Occipital lobe (tissue), 1 donor: ENCODE measurements at regions not wholly inside any gene's neighbourhood (a gene's known extent, or its start where the extent isn't known, plus 50 kb on each side); places are given as distances from the start of the nearest gene placed in this dataset.
A peak's percentile ranks its signal among the peaks of the same experiment; 100 is the strongest.

Experiments used
- DNase-seq: peaks from one replicate; lab custom pipeline; 2025; lab: John Stamatoyannopoulos, UW

DNA sequence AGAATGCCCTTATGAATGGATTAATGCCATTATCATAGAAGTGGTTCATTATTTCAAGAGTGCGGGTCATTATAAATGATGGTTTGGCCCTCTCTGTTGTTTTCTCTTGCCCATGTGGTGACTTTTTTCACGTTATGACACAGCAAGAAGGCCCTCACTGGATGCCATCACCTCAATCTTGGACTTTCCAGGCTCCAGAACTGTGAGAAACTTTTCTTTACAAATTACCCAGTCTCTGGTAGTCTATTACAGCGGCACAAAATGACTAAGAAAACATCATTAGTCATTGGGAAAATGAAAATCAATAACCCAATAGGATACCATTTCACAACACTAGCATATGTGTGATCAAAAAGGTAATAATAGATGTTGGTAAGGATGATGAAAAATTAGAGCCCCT is 119.0 kb upstream of the LPP start:
- no peak for DNase-seq

GRCh38 chr3:188036375-188037194 is 117.4 kb upstream of the LPP start:
- no peak for DNase-seq

DNA sequence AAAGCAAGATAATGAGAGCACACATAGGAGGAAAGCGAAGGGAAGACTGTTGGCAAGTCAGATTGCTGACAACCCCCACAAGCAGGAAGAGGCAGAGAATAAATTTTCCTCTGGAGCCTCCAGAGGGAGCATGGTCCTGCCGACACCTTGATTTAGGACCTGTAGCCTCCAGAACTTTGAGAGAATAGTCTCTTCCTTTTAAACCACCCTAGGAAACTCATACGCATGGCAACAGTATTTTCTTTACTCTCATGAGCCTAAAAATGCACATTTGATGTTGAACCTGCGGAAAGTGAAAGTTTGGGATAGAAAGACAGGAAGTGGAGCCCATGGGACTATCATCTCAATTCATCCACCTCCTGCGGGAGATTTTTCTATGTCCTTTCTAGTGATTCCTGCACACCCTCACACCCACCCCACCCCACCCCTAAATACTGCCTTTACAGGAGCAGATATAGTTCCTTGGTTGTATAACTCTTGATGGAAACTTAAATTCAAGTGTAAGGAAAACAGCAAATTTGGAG is 116.7 kb upstream of the LPP start:
- no peak for DNase-seq

- DNase-seq = no peak
Observed at GRCh38 chr3:188037965-188038581, 115.9 kb upstream of the LPP start.

DNA sequence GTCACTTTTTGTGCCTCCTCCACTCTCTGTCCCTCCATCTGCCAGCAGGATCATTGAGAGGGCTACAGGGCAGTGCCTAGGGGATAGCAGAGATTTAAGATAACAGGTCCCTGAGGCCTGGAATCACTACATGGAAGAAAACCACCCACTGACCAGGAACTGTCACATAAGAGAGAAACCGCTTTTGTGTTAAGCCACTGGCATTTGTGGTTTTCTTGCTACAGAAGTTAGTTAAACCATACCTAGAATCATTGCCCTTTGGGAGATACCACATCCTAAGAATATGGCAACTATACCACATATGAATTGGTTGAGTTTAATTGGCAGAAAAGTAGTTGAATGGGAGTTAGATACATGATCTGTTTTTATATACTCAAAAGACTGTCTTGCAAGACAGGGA is 112.8 kb upstream of the LPP start:
- no peak for DNase-seq

- no peak for DNase-seq
Observed at GRCh38 chr3:188041895-188042294, 112.1 kb upstream of the LPP start.

GRCh38 chr3:188042466-188042865 is 111.5 kb upstream of the LPP start:
- no peak for DNase-seq

DNA sequence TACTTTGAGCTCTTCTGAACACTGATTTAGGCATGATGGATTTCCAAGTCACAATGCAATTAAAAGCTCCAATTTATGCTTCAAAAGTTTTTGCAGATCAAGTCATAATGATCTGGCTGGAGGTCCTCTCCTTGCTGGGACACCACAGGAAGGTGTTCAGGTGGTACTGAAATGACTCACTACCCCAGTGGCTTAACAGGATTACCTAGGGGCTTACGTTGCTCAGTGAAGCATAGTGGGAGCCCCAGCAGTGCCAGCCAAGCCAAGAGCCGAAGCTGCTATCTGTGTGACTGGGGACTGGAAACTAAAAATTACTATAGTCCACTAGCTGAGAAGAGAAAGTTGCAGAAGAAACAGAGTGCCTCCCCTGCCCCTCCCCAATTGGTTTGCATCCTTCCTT is 110.1 kb upstream of the LPP start:
- no peak for DNase-seq

- no peak for DNase-seq
Observed at GRCh38 chr3:188046561-188047211, 107.3 kb upstream of the LPP start.

DNA sequence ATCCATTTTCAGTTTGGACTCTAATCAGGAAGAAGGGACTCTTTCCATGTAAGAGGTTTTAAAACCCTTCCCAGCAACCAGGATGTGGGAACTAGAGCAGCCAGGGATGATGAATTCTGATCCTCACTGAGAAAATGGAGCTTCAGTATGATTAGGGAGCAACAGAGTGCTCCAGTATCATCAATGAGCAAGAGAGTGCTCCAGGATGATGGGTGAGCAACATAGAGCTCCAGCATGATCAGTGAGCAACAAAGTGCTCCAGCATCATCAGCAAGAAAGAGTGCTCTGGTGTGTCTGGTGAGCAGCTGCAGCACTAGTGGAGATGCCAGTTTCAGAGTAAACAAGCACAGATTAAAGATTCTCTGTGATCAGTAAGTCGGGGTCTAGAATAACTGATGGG is 106.4 kb upstream of the LPP start:
- DNase-seq = no peak

DNA sequence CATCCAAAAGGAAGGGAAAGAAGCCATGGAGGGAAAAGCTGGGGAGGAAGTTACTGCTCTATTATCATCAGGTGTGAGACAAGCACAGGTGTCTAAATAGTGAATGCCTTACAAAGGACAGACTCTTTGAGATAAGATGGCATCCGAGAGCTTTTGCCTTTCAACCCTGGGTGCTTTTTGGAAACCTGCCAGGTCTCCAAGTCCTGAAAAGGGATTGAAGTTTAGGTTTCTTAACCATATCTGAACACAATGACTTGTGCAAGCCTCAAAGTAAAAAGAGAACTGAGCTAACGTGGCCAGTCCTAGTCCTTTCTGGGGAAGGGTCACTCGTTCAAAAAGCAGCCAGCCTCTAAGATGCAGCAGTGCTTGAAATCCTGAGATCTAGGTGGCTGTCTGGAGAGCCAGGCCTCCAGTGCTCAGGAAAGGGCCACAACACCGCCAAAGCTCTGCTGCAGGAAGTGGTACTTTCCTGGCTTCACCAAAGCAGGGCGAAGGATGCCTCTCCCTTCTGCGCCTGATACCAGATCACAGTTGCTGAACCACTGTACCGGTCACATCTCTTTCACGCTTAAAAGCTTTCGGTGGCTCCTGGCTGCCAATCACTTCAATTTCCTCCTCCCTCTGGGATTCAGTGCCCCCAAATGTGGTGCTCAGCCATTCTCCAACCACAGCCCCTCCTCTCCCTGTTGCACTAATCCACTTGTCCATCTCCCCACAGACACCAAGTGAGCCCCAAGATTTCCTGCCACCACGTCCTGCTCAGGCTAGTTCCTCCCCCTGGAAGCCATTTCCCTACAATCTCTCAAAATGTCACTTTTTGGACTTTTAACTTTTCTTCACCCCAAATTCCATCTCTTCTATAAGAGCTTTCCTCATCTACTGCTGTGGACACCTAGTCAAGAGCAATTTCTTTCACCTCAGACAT is 104.1 kb upstream of the LPP start:
- no peak for DNase-seq

DNA sequence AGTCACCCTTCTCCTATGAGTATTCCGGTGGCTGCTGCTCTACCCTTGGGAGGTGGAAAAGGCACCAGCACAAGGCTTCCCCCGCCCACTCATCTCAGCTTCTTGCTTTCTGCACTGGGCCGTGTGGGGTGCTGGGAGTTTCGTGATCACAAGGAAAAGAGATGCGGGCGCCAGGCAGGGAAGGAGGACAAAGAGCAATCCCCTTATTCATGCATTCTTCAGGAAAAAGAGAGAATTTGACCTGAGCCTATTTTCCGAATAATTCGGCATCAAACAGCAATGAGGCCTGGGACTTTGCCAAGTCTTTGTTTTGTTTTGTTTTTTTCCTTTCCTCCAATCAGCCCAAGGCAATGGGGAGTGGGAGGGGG is 102.2 kb upstream of the LPP start:
- peak; percentile 60 for DNase-seq

GRCh38 chr3:188052169-188053035 is 101.6 kb upstream of the LPP start:
- peak; percentile 95 for DNase-seq

- no peak for DNase-seq
Observed at GRCh38 chr3:188053036-188053340, 101.0 kb upstream of the LPP start.

- no peak for DNase-seq
Observed at GRCh38 chr3:188053710-188054380, 100.1 kb upstream of the LPP start.

DNA sequence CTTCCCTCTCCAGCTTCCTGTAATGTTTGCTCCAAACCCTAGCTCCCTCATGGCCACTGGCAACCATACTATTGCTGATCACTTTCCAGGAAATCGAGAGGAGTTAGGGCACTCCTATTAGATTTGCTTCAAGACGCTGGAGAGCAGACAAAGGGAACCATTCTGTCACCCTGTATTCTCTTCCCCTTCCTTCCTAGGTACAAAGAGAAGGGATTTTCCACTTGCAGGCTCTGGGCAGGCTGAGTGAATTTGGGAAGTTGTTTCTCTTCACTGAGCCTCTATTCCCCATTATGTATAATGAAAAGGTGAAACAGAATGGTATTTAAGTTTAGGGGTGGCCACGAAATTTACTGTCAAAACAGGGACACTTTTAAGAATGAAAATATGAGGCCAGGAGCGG is 99.4 kb upstream of the LPP start:
- no peak for DNase-seq

DNA sequence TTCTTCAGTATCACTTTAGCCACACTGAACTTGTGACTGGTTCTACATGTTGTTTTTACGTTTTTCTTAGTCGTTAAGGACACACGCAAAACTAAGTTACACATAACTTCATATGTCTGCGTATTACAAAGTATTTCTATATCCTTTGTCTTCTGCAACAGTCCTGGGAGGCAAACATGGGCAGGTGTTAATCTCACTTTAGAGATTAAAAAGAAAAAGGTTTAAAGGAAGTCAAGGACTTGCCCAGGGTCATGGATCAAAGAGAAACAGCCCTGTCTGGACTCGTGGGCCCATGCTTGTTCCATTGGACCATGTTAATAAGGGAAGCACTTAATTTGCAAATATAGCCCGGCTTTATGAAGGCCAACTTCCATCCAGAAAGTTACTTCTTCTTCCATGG is 98.6 kb upstream of the LPP start:
- no peak for DNase-seq

DNA sequence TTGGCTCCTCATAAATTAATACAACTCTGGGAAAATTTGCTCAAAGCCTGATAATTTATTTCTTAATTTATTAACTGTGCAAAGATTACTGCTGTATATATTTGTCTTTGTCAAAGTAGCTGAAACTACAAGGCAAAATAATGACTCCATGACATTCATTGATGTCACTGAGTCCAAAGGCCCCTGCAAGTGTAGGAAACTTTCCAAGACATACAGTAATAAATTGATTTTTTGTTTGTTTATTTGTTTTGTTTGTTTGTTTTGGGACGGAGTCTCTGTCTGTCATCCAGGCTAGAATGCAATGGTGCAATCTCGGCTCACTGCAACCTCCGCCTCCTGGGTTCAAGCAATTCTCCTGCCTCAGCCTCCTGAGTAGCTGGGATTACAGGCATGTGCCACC is 96.8 kb upstream of the LPP start:
- DNase-seq = no peak

DNA sequence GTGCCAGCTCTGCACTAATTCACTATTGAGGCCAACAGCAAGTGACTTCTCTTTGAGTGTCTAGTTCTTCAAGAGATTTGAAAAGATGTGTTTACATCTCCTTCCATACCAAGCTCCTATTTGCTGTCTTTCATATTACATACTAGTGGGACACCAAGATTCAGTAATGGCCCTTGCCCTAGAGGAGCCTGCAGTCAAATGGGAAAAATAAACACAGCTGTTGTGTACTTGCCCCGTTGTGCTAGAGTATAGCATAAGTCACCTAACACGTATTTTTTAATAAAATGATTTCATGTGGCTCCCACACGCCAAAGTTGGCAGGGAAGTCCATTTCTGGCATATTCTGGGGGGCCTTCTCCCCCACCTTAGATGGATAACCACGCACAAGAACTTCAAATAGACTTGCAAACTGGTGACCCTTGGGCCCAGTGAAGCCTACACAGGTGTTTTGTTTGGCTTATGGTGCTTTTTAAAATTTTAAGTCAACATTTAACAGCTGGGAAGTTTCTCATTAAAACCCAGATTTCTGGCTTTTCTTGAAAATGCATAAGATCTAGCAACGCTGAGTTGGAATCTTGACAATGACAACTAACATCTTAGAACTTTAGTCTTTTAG is 95.3 kb upstream of the LPP start:
- no peak for DNase-seq

GRCh38 chr3:188059351-188059750 is 94.6 kb upstream of the LPP start:
- no peak for DNase-seq
